Calu3 (cell line): ENCODE measurements at regions not wholly inside any gene's neighbourhood (a gene's known extent, or its start where the extent isn't known, plus 50 kb on each side); places are given as distances from the start of the nearest gene placed in this dataset.

Experiments
- BruUV-seq: library from RNA; stranded (reverse); fragments of 400-500 nt; replicated peaks from 2 replicates; lab custom pipeline; 2021; lab: Mats Ljungman, UMichigan
- CTCF ChIA-PET: fragments of 300-600 bp; sonication (Branson Sonifier 250); formaldehyde crosslinking; loops from one replicate; lab custom pipeline; 2022; ENCODE audit warnings: antibody characterized with exemption; lab: Charles Lee
- DNase-seq: peaks from one replicate; pipeline ENCODE4 v3.0.0; 2022
- H3K27ac Mint-ChIP-seq: one replicate; pipeline ENCODE4 v1.8.0; 2022; ENCODE audit warnings: mixed read lengths; ENCODE audit not compliant: unreplicated experiment
- H3K27me3 Mint-ChIP-seq: one replicate; pipeline ENCODE4 v1.8.0; 2022; ENCODE audit warnings: mixed read lengths; ENCODE audit not compliant: unreplicated experiment
- H3K36me3 Mint-ChIP-seq: one replicate; pipeline ENCODE4 v1.8.0; 2022; ENCODE audit warnings: mild to moderate bottlenecking, moderate library complexity, mixed read lengths; ENCODE audit not compliant: insufficient read depth, unreplicated experiment
- H3K4me1 Mint-ChIP-seq: one replicate; pipeline ENCODE4 v1.8.0; 2022; ENCODE audit warnings: mild to moderate bottlenecking, low read depth, mixed read lengths; ENCODE audit not compliant: unreplicated experiment
- H3K4me3 Mint-ChIP-seq: one replicate; pipeline ENCODE4 v1.8.0; 2022; ENCODE audit warnings: mild to moderate bottlenecking, low read depth, moderate library complexity, mixed read lengths; ENCODE audit not compliant: unreplicated experiment
- H3K9me3 Mint-ChIP-seq: one replicate; pipeline ENCODE4 v1.8.0; 2022; ENCODE audit warnings: low read depth, mixed read lengths; ENCODE audit not compliant: unreplicated experiment
- CTCF ChIP-seq: fragments of 200-600 bp; IDR thresholded peaks from one replicate; pipeline ENCODE4 v1.8.0; 2022; ENCODE audit warnings: antibody characterized with exemption; ENCODE audit not compliant: unreplicated experiment
- intact Hi-C: fragments of 100-400 bp; cut with micrococcal nuclease; formaldehyde crosslinking; loops from one replicate; pipeline ENCODE4 v1.10.0; 2022; ENCODE audit not compliant: unreplicated experiment

GRCh38 chrX:10074241-10074941 lies 82.4 kb upstream of the CLCN4 start:
- no peak for TF ChIP-seq CTCF
- peaks cover 5% of the 10 kb centered on the region for H3K36me3 Mint-ChIP-seq
- no peak for DNase-seq
- no peaks in the 10 kb centered on the region for H3K27me3 Mint-ChIP-seq
- intact Hi-C loops, result no loop called here
- H3K27ac Mint-ChIP-seq, result no peak overlapping the region
- no TSS peak for BruUV-seq
- no peaks in the 10 kb centered on the region for H3K9me3 Mint-ChIP-seq
- CTCF ChIA-PET, result no interaction called here
- no peaks in the 10 kb centered on the region for H3K4me1 Mint-ChIP-seq
- no peak overlapping the region for H3K4me3 Mint-ChIP-seq

- Mint-ChIP-seq H3K27ac (no peak overlapping the region), H3K36me3 (peaks cover 2% of the 10 kb centered on the region), H3K9me3 (no peaks in the 10 kb centered on the region), H3K4me3 (no peak overlapping the region), H3K27me3 (no peaks in the 10 kb centered on the region), H3K4me1 (no peaks in the 10 kb centered on the region)
- no peak for TF ChIP-seq CTCF
- BruUV-seq, result no TSS peak
- CTCF ChIA-PET, result no interaction called here
- intact Hi-C loops, result no loop called here
- DNase-seq, result no peak
Observed at GRCh38 chrX:10076765-10077164, 80.0 kb upstream of the CLCN4 start.

- no peak for TF ChIP-seq CTCF
- CTCF ChIA-PET, result no interaction called here
- peaks cover 3% of the 10 kb centered on the region for H3K36me3 Mint-ChIP-seq
- no peaks in the 10 kb centered on the region for H3K27me3 Mint-ChIP-seq
- no TSS peak for BruUV-seq
- H3K4me3 Mint-ChIP-seq, result no peak overlapping the region
- H3K27ac Mint-ChIP-seq, result no peak overlapping the region
- no peak for DNase-seq
- no peaks in the 10 kb centered on the region for H3K4me1 Mint-ChIP-seq
- H3K9me3 Mint-ChIP-seq, result no peaks in the 10 kb centered on the region
- intact Hi-C loops, result no loop called here
Observed at GRCh38 chrX:10077425-10078188, 79.2 kb upstream of the CLCN4 start.

GRCh38 chrX:10078266-10078665 lies 78.5 kb upstream of the CLCN4 start:
- CTCF ChIA-PET, result no interaction called here
- no TSS peak for BruUV-seq
- TF ChIP-seq CTCF, result no peak
- no peaks in the 10 kb centered on the region for H3K27me3 Mint-ChIP-seq
- DNase-seq, result no peak
- H3K4me1 Mint-ChIP-seq, result no peaks in the 10 kb centered on the region
- H3K9me3 Mint-ChIP-seq, result no peaks in the 10 kb centered on the region
- peaks cover 3% of the 10 kb centered on the region for H3K36me3 Mint-ChIP-seq
- no peak overlapping the region for H3K4me3 Mint-ChIP-seq
- intact Hi-C loops, result no loop called here
- H3K27ac Mint-ChIP-seq, result no peak overlapping the region
